ENCODE measurements at regions not wholly inside any gene's neighbourhood (a gene's known extent, or its start where the extent isn't known, plus 50 kb on each side); places are given as distances from the start of the nearest gene placed in this dataset.

DNA sequence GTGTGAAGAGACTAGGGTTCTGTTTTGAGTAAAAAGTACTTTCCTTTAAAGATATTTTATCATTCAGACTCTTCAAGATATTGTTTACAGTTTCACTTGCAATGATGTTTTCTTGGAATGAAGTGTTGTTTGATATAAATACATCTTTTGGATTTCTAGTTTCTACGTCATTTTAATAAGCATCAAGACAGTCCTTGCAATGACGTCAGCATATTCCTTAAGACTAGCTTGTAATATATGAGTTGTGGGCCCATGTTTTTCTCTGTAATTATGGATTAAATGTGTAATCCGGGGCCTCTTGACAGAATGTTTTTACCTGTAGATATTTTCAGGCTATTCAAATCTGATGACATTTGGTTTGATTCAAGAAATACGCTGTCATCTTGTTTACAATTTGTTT is 66.1 kb downstream of the RBMX2 start:
- no peak for TF ChIP-seq GATA2 (IDR thresholded peaks at IDR 0.05; ENCODE audit: low read depth, low read length)
- no peak for TF ChIP-seq GATA3 (IDR thresholded peaks at IDR 0.05; ENCODE audit: low read depth, low read length)

GRCh38 chrX:130468395-130468923 is 66.7 kb downstream of the RBMX2 start:
- TF ChIP-seq GATA2 (IDR thresholded peaks at IDR 0.05; ENCODE audit: low read depth, low read length) (no peak), GATA3 (IDR thresholded peaks at IDR 0.05; ENCODE audit: low read depth, low read length) (no peak)

- TF ChIP-seq GATA3 (IDR thresholded peaks at IDR 0.05; ENCODE audit: low read depth, low read length) = no peak
- TF ChIP-seq GATA2 (IDR thresholded peaks at IDR 0.05; ENCODE audit: low read depth, low read length) = no peak
These were observed 81.1 kb downstream of the RBMX2 start for GRCh38 chrX:130482871-130483270.

GRCh38 chrX:130485870-130486269 is 84.1 kb downstream of the RBMX2 start:
- TF ChIP-seq GATA3 (IDR thresholded peaks at IDR 0.05; ENCODE audit: low read depth, low read length) (no peak), GATA2 (IDR thresholded peaks at IDR 0.05; ENCODE audit: low read depth, low read length) (no peak)

DNA sequence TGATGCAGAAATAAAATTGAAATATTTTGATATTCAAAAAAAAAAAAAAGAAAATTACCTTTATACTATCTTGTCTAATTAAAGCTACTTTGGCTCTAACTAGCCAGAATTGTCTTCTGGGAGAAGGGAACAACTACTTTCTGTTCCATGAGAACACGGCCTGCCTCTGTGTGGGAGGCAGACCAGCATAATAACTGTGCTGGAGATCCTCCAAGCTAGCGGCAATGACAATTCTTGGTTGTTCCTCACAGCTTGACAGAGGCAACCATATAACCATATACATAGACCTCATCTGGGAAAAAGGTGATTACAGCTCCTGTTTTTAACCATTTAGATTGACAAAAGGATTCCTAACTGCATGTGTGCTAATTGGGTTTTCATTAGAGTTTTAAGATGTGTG is 95.7 kb downstream of the RBMX2 start:
- TF ChIP-seq GATA3 (IDR thresholded peaks at IDR 0.05; ENCODE audit: low read depth, low read length) (no peak), GATA2 (IDR thresholded peaks at IDR 0.05; ENCODE audit: low read depth, low read length) (no peak)

DNA sequence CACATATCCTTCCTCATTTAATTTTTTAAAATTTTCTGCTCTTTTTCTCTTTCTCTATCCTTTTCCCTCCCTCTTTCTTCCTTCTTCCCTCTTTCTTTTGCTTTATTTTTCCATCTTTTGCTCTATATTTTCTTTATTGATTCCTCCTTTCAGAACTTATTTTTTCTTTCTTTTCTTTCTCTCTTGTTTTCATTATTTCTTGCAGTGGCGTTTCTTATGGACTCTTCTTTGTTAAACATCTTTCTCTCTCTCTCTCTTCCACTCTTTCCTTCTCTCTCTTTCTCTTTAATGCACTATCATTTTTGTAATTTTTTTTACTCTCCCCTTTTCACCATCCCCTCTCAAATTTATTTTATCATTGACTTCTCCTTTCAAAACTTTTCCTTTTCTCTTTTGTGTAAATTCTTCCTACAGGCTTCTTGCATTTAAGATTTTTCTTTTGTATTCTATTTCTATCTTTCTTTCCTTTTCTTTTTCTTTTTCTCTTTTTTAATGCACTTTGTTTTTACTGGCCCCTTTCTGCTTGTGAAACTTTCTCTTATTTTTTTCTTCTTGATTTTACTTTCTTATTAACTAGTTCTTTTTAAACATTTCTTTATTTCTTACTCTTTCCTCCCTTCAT is 97.0 kb downstream of the RBMX2 start:
- no peak for TF ChIP-seq GATA2 (IDR thresholded peaks at IDR 0.05; ENCODE audit: low read depth, low read length)
- TF ChIP-seq GATA3 (IDR thresholded peaks at IDR 0.05; ENCODE audit: low read depth, low read length) = no peak

- TF ChIP-seq GATA2 (IDR thresholded peaks at IDR 0.05; ENCODE audit: low read depth, low read length) (no peak), GATA3 (IDR thresholded peaks at IDR 0.05; ENCODE audit: low read depth, low read length) (no peak)
These were observed 100.3 kb downstream of the RBMX2 start for GRCh38 chrX:130502016-130502570.

DNA sequence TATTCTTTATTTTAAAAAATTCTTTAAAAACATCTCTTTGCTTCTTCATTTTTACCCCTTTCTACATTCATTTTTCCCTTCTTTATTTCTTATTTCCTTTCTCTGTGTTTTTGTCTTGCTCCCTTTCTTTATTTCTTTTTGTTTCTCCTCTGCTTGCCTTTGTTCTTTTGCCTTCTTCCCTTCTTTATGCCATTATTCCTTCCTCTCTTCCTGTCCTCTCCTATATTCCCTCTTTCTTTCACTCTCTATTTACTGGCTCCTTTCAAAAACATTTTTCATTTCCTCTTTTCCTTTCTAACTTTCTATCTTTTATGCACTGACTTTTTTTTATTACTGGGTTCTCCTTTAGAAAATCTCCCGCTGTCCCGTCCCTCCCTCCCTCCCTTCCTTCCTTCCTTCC is 102.2 kb downstream of the RBMX2 start:
- TF ChIP-seq GATA2 (IDR thresholded peaks at IDR 0.05; ENCODE audit: low read depth, low read length) (no peak), GATA3 (IDR thresholded peaks at IDR 0.05; ENCODE audit: low read depth, low read length) (no peak)

DNA sequence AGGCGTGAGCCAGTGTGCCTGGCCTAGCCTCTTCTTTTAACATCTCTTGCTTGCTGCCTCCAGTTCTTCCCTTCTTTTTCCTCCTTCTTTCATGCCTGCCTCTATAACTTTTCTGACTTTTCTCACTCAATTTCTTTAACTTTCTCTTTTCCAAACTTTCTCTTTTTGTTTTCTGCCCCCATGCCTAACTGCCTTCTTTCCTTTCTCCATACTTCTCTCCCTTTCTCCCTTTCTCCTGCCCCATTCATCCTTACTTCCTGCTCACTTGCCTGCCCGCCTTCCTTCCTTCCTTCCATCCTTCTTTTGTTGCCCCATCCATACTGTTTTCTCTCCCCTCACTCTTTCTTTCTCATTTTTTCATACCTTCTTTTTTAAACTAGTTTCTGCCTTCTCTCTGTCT is 105.2 kb downstream of the RBMX2 start:
- TF ChIP-seq GATA3 (IDR thresholded peaks at IDR 0.05; ENCODE audit: low read depth, low read length) (no peak), GATA2 (IDR thresholded peaks at IDR 0.05; ENCODE audit: low read depth, low read length) (no peak)

DNA sequence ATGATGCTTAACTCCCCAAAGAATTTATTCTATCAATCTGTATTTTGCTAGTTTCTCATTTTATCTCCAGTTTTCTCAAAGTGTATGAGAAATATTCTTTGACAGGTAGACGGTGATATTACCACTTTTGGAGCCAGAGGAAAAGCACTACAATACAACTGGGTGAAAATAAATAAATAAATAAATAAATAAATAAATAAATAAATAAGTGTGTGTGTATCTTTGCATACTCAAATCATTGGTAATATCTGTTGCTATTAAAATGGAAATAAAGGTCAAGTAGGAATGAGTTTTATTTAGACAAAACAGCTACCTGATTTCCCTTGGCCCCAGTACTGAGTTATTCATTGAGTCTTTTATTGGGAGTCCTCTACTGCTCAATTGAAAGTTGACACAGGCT is 114.3 kb downstream of the RBMX2 start:
- TF ChIP-seq GATA2 (IDR thresholded peaks at IDR 0.05; ENCODE audit: low read depth, low read length) = no peak
- TF ChIP-seq GATA3 (IDR thresholded peaks at IDR 0.05; ENCODE audit: low read depth, low read length) = no peak

DNA sequence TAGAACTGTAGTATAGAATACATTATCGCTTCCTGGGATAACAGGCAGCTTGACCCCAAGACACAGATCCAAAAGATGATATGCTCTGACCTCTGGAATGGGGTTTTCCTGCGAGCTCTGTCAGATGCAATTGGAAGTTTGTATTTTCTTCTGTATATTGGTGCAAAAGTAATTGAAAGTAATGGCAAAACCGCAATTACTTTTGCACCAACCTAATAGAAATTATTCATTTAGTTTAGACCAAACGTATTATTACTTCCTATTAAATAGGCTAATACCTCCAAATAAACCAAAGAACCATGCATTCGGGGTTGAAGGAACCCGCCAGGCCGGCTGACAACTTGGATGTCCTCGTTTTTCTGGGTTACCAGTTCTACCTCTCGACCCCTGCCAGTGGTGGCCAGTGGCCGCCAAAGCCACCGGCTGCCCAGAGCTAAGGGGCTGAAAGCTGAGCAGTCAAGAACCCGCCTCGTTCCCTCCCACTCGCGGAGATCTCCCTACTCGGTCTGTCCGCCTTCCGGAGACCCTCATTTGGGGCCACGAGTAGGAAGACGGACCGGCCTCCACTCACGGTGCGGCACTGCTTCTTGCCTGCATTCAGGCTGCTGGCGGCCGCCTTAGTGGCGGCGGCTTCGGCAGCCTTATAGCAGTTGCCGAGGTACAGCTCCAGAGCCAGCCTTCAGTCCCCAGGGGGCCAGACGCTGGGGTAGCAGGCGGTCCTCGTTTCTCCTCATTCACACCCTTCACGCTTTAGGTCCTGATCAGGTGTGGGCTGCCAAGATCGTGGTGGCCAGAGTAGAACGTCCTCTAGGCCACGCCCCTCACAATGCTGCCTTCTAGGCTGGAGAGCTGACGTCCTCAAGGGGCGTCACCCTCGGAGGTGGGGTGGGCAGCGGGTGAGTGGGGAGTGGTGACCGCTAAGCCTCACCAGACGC is 121.9 kb downstream of the RBMX2 start:
- no peak for TF ChIP-seq GATA3 (IDR thresholded peaks at IDR 0.05; ENCODE audit: low read depth, low read length)
- TF ChIP-seq GATA2 (IDR thresholded peaks at IDR 0.05; ENCODE audit: low read depth, low read length) = no peak

DNA sequence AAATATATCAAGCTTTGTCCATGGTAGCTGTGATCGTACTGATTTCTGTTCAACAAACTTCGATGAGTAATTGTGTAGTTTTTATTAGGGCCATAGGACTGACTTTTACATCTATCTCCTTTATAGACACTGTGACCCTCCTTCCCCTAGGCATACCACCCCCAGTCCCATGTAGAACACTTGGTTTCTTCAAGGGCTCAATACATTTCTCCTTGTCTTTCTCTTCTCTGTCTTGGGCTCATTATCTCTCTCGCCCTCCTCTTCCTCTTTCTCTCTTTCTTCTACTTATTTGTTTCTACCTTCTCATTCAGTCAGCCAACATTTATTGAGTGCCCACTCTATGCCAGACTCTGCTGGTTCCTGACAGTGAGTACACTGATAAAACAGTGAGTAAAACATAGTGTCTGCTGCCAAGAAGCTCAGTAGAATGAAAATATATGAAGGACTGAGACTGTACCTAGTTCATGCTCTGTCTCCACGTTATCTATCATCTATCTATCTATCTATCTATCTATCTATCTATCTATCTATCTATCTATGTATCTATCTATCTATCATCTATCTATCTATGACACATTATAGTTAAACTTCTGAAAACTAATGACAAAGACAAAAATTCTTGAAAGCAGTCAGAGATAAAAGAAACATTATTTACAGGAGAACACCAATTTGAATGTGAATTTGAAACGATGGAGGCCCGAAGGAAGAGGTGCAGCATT is 122.8 kb downstream of the RBMX2 start:
- TF ChIP-seq GATA2 (IDR thresholded peaks at IDR 0.05; ENCODE audit: low read depth, low read length) (no peak), GATA3 (IDR thresholded peaks at IDR 0.05; ENCODE audit: low read depth, low read length) (no peak)

DNA sequence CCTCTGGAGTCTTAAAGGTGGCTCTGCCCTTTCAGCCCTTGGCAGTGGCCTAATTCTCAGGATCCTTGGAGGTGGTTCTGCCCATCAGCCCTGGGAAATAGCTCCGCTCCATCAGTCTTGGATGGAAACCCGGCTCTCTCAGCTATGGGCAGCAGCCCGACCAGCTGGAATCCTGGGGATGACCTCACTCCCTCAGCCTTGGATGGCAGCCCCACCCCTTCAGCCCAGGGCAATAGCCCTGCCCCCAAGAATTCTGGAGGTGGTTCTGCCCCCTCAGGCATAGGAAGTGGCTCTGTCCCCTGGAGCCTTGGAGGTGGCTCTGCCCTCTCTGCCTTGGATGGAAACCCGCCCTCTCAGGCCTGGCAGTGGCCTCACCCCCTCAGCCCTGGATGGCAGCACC is 127.7 kb downstream of the RBMX2 start:
- no peak for TF ChIP-seq GATA3 (IDR thresholded peaks at IDR 0.05; ENCODE audit: low read depth, low read length)
- no peak for TF ChIP-seq GATA2 (IDR thresholded peaks at IDR 0.05; ENCODE audit: low read depth, low read length)

DNA sequence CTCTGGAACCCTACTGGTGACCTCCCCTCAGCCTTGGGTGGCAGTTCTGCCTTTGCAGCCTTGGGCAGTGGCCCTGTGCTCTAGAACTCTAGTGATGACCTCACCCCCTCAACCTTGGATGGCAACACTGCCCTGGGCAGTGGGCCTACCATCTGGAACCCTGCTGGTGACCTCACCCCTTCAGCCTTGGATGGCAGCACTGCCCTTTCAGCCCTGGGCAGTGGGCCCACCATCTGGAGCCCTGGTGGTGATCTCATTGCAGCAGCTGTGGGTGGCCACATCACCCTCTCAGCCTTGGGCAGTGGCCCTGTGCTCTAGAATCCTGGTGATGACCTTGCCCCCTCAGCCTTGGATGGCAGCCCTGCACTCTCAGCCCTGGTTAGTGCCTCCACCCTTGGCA is 129.3 kb downstream of the RBMX2 start:
- TF ChIP-seq GATA3 (IDR thresholded peaks at IDR 0.05; ENCODE audit: low read depth, low read length) (no peak), GATA2 (IDR thresholded peaks at IDR 0.05; ENCODE audit: low read depth, low read length) (no peak)
